ENCODE measurements at regions not wholly inside any gene's neighbourhood (a gene's known extent, or its start where the extent isn't known, plus 50 kb on each side); places are given as distances from the start of the nearest gene placed in this dataset.
A peak's percentile ranks its signal among the peaks of the same experiment; 100 is the strongest.

GRCh38 chr2:103959174-103960128, 894.5 kb upstream of the POU3F3 start:
- peaks cover 68% of the 10 kb centered on the region for H3K27me3 ChIP-seq (ENCODE audit: insufficient read depth, low read depth, severe bottlenecking)
- no peak overlapping the region for H3K27ac ChIP-seq
- no peaks in the 10 kb centered on the region for H3K9me3 ChIP-seq (ENCODE audit: severe bottlenecking)
- TF ChIP-seq CTCF (IDR thresholded peaks at IDR 0.05; ENCODE audit: low read depth, low read length): peak; percentile 45; the same call in 1 of the 2 replicates
- H3K4me3 ChIP-seq (ENCODE audit: low read depth, low read length): no peak overlapping the region
- DNase-seq: peak; percentile 21
- no peaks in the 10 kb centered on the region for H3K36me3 ChIP-seq

GRCh38 chr2:103960129-103960513, 893.8 kb upstream of the POU3F3 start:
- DNase-seq: no peak
- TF ChIP-seq CTCF (IDR thresholded peaks at IDR 0.05; ENCODE audit: low read depth, low read length): no peak

DNA sequence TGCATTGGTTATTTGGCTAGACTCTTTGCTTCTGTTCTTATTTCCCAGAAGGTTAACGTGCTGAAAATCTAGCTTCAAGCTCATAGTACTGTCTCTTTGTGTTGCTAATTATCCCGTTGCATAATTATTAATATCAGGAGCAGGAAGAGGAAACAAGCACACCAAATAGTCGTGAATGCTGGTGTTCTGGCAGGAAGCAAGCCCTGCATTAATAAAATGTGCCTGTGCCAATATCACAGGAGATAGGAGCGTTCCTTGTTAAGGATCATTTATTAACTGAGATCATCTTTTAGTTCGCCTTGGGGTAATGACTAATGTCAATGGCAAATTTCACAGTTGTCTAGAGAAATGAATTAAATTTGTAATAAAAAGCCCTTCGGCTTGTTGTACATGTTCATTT, 893.0 kb upstream of the POU3F3 start:
- H3K9me3 ChIP-seq (ENCODE audit: severe bottlenecking): no peaks in the 10 kb centered on the region
- H3K27ac ChIP-seq: no peak overlapping the region
- no peak for TF ChIP-seq CTCF (IDR thresholded peaks at IDR 0.05; ENCODE audit: low read depth, low read length)
- H3K4me3 ChIP-seq (ENCODE audit: low read depth, low read length): no peak overlapping the region
- H3K27me3 ChIP-seq (ENCODE audit: insufficient read depth, low read depth, severe bottlenecking): peaks cover 56% of the 10 kb centered on the region
- H3K36me3 ChIP-seq: no peaks in the 10 kb centered on the region
- DNase-seq: no peak

More at GRCh38 chr2:103960129-103960513, 893.8 kb upstream of the POU3F3 start:
- Histone ChIP-seq H3K36me3 (no peaks in the 10 kb centered on the region), H3K4me3 (ENCODE audit: low read depth, low read length) (no peak overlapping the region), H3K27ac (no peak overlapping the region), H3K9me3 (ENCODE audit: severe bottlenecking) (no peaks in the 10 kb centered on the region), H3K27me3 (ENCODE audit: insufficient read depth, low read depth, severe bottlenecking) (peaks cover 63% of the 10 kb centered on the region)

GRCh38 chr2:103961862-103962261, 892.1 kb upstream of the POU3F3 start:
- H3K27ac ChIP-seq: no peak overlapping the region
- H3K36me3 ChIP-seq: no peaks in the 10 kb centered on the region
- H3K9me3 ChIP-seq (ENCODE audit: severe bottlenecking): no peaks in the 10 kb centered on the region
- no peak overlapping the region for H3K4me3 ChIP-seq (ENCODE audit: low read depth, low read length)
- no peak for DNase-seq
- TF ChIP-seq CTCF (IDR thresholded peaks at IDR 0.05; ENCODE audit: low read depth, low read length): no peak
- peaks cover 49% of the 10 kb centered on the region for H3K27me3 ChIP-seq (ENCODE audit: insufficient read depth, low read depth, severe bottlenecking)

GRCh38 chr2:103962670-103963069, 891.2 kb upstream of the POU3F3 start:
- Histone ChIP-seq H3K9me3 (ENCODE audit: severe bottlenecking) (no peaks in the 10 kb centered on the region), H3K27ac (no peak overlapping the region), H3K4me3 (ENCODE audit: low read depth, low read length) (no peak overlapping the region), H3K27me3 (ENCODE audit: insufficient read depth, low read depth, severe bottlenecking) (peaks cover 46% of the 10 kb centered on the region), H3K36me3 (no peaks in the 10 kb centered on the region)
- no peak for TF ChIP-seq CTCF (IDR thresholded peaks at IDR 0.05; ENCODE audit: low read depth, low read length)
- no peak for DNase-seq
